GM18507 (cell line): ENCODE measurements at regions not wholly inside any gene's neighbourhood (a gene's known extent, or its start where the extent isn't known, plus 50 kb on each side); places are given as distances from the start of the nearest gene placed in this dataset.

ENCODE experiments used
- DNase-seq: peaks from one replicate; pipeline ENCODE4 v3.0.0; 2011; ENCODE audit warnings: low read depth; ENCODE audit not compliant: insufficient read length; ENCODE audit errors: extremely low spot score
- FAIRE-seq: peaks from 2 replicates; lab custom pipeline; 2011; peaks lifted over from hg19 to GRCh38; lab: Jason Lieb, UNC

- no peak for FAIRE-seq
These were observed 427.7 kb downstream of the MED10 start for GRCh38 chr5:5950658-5951057.

GRCh38 chr5:5941486-5941885 lies 436.9 kb downstream of the MED10 start:
- DNase-seq (no peak), FAIRE-seq (no peak)

More at GRCh38 chr5:5950658-5951057, 427.7 kb downstream of the MED10 start:
- no peak for DNase-seq

GRCh38 chr5:5939759-5940370 lies 438.5 kb downstream of the MED10 start:
- DNase-seq = no peak
- no peak for FAIRE-seq

GRCh38 chr5:5933651-5934050 lies 444.7 kb downstream of the MED10 start:
- DNase-seq (no peak), FAIRE-seq (no peak)

- FAIRE-seq (no peak), DNase-seq (no peak)
These were observed 445.5 kb downstream of the MED10 start for GRCh38 chr5:5932824-5933223.

GRCh38 chr5:5930561-5930960 lies 447.8 kb downstream of the MED10 start:
- DNase-seq (no peak), FAIRE-seq (no peak)

- FAIRE-seq (no peak), DNase-seq (no peak)
These were observed 448.9 kb downstream of the MED10 start for GRCh38 chr5:5929291-5930020.

- no peak for DNase-seq
- no peak for FAIRE-seq
These were observed 453.2 kb downstream of the MED10 start for GRCh38 chr5:5925191-5925590.

GRCh38 chr5:5919411-5919810 lies 458.9 kb downstream of the MED10 start:
- FAIRE-seq = no peak
- no peak for DNase-seq

GRCh38 chr5:5906778-5907177 lies 471.6 kb downstream of the MED10 start:
- DNase-seq (no peak), FAIRE-seq (no peak)

- no peak for FAIRE-seq
- no peak for DNase-seq
These were observed 473.2 kb downstream of the MED10 start for GRCh38 chr5:5905186-5905585.

GRCh38 chr5:5904113-5904512 lies 474.2 kb downstream of the MED10 start:
- DNase-seq (no peak), FAIRE-seq (no peak)

- FAIRE-seq (no peak), DNase-seq (no peak)
These were observed 475.4 kb downstream of the MED10 start for GRCh38 chr5:5902678-5903646.

GRCh38 chr5:5900350-5900749 lies 477.9 kb downstream of the ICE1 start:
- FAIRE-seq = no peak
- no peak for DNase-seq

- FAIRE-seq (no peak), DNase-seq (no peak)
These were observed 477.2 kb downstream of the ICE1 start for GRCh38 chr5:5899716-5900115.

- DNase-seq (no peak), FAIRE-seq (no peak)
These were observed 465.8 kb downstream of the ICE1 start for GRCh38 chr5:5888284-5888683.

- DNase-seq (no peak), FAIRE-seq (no peak)
These were observed 465.4 kb downstream of the ICE1 start for GRCh38 chr5:5887833-5888232.

- DNase-seq = peak; percentile 39
- no peak for FAIRE-seq
These were observed 464.5 kb downstream of the ICE1 start for GRCh38 chr5:5886812-5887486.

- FAIRE-seq = no peak
These were observed 463.9 kb downstream of the ICE1 start for GRCh38 chr5:5886353-5886752.

GRCh38 chr5:5885782-5886181 lies 463.3 kb downstream of the ICE1 start:
- FAIRE-seq (no peak), DNase-seq (no peak)

More at GRCh38 chr5:5886353-5886752, 463.9 kb downstream of the ICE1 start:
- DNase-seq = no peak
